ENCODE measurements at regions not wholly inside any gene's neighbourhood (a gene's known extent, or its start where the extent isn't known, plus 50 kb on each side); places are given as distances from the start of the nearest gene placed in this dataset.

DNA sequence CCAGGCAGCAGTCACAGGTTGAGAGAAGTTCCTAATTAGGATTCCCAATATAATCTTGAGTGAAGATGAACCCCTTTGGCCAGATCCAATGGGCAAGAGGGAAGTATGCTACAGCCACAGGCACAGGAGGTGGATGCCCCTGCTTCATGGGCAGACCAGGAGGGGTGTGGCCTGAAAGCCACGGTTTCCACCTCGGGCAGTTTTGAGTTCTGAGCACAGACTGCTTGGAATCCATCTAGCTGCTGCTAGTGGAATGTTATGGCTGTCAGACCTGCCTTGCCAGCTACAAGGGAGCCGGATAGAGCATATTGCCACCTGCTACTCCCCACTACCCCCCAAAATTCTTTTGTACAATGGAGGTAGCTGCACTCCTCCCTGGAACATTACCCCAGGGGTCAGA lies 672.9 kb downstream of the HACE1 start:
- DNase-seq: no peak
- H3K4me1 Mint-ChIP-seq: no peaks in the 10 kb centered on the region
- H3K27me3 Mint-ChIP-seq (ENCODE audit: low read depth, poor library complexity): peaks cover 8% of the 10 kb centered on the region
- TF ChIP-seq, protein P1, sequence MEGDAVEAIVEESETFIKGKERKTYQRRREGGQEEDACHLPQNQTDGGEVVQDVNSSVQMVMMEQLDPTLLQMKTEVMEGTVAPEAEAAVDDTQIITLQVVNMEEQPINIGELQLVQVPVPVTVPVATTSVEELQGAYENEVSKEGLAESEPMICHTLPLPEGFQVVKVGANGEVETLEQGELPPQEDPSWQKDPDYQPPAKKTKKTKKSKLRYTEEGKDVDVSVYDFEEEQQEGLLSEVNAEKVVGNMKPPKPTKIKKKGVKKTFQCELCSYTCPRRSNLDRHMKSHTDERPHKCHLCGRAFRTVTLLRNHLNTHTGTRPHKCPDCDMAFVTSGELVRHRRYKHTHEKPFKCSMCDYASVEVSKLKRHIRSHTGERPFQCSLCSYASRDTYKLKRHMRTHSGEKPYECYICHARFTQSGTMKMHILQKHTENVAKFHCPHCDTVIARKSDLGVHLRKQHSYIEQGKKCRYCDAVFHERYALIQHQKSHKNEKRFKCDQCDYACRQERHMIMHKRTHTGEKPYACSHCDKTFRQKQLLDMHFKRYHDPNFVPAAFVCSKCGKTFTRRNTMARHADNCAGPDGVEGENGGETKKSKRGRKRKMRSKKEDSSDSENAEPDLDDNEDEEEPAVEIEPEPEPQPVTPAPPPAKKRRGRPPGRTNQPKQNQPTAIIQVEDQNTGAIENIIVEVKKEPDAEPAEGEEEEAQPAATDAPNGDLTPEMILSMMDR (IDR thresholded peaks at IDR 0.05): no peak
- H3K9me3 Mint-ChIP-seq: peaks cover 15% of the 10 kb centered on the region
- H3K36me3 Mint-ChIP-seq (ENCODE audit: low read depth): no peaks in the 10 kb centered on the region
- no peak overlapping the region for H3K27ac Mint-ChIP-seq
- H3K4me3 Mint-ChIP-seq: no peak overlapping the region

DNA sequence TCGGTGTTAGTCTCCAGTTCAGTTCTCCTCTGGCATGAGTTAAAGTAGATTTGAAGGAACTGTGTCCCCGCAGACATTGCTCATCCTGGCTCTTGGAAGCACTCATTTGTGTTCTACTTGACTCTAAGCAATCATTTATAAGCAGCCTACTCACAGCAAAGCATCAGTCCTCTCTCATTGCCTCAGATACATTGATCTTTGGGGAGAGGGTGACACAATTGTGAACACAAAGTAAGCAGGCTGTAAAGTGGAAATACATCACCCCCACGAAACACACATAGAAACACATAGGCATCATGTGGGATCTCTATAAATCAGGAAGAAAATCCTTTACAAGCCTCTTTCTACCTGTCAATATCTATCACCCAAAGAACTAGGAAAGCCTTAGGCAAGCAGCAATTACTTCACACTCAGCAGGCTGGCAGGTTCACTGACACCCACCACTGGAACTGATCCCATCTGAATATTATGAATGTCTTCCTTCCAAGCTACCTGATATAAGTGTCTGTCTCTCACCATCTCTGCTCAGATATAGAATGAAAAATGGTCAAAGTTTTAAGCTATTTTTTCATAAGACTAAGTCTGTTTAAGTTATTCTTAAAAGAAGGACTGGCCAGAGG lies 675.8 kb downstream of the HACE1 start:
- H3K4me1 Mint-ChIP-seq: no peaks in the 10 kb centered on the region
- no peaks in the 10 kb centered on the region for H3K36me3 Mint-ChIP-seq (ENCODE audit: low read depth)
- no peak overlapping the region for H3K4me3 Mint-ChIP-seq
- H3K27ac Mint-ChIP-seq: no peak overlapping the region
- DNase-seq: no peak
- peaks cover 8% of the 10 kb centered on the region for H3K27me3 Mint-ChIP-seq (ENCODE audit: low read depth, poor library complexity)
- H3K9me3 Mint-ChIP-seq: no peaks in the 10 kb centered on the region
- TF ChIP-seq, protein P1 (IDR thresholded peaks at IDR 0.05): no peak

DNA sequence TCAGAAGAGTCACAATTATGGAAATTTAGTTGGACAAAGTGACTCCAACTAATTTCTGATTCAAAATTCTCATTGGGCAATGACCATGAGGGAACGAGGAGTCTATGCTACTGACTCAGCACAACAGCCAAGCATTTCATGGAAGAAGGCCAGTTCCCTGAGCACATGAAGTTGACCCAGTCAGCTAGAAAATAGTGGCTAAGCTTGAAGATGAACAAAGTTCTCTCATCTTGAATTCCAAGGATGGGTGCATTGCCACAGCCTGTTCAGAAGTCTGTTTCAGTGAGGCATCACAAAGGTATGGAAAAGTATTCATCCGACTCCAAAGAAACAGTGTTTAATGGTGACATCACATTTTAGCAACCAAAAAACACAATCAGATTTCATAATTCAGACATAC lies 676.9 kb downstream of the HACE1 start:
- Mint-ChIP-seq H3K27ac (no peak overlapping the region), H3K4me1 (no peaks in the 10 kb centered on the region), H3K27me3 (ENCODE audit: low read depth, poor library complexity) (peaks cover 8% of the 10 kb centered on the region), H3K9me3 (no peaks in the 10 kb centered on the region), H3K4me3 (no peak overlapping the region), H3K36me3 (ENCODE audit: low read depth) (no peaks in the 10 kb centered on the region)
- TF ChIP-seq, protein P1 (IDR thresholded peaks at IDR 0.05): no peak
- DNase-seq: no peak

DNA sequence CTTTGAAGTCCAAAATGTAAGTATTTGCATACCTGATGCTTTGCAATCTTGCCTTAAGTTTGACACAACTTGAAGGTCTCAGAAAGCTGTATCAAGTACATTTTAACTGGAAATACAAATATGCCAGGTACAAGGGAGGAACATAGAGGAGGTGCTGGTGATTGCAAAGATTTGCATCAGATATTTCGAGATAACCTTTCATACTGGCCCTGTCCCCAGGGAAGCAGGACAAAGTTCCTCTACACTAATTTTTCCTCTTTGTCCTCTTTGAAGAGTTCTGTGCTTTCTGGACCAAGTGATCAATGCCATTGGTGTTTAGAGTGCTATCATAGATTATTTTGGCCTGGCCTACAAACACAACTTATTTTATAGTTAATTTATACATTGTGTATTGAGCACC lies 686.1 kb downstream of the HACE1 start:
- Mint-ChIP-seq H3K36me3 (ENCODE audit: low read depth) (no peaks in the 10 kb centered on the region), H3K4me3 (no peak overlapping the region), H3K27me3 (ENCODE audit: low read depth, poor library complexity) (peaks cover 6% of the 10 kb centered on the region), H3K4me1 (no peaks in the 10 kb centered on the region), H3K9me3 (no peaks in the 10 kb centered on the region), H3K27ac (no peak overlapping the region)
- no peak for DNase-seq
- TF ChIP-seq, protein P1 (IDR thresholded peaks at IDR 0.05): no peak

DNA sequence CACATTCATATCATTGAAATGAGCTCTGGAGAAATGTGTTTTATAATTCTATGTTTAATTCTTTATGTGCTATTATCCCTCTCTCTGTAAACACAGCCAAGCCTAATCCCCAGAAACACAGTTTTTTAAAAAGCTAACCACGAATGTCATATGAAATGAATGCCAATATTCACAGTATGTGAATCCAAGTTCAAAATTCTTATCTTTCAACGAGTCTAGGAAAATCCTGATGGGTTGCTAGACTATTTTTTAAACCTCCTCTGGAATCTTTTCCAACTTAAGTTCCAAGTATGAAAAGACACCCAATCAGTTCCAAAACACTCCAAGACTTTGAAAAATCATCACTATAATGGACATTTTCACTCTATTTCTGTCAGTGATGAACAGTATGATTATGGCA lies 689.3 kb downstream of the HACE1 start:
- H3K9me3 Mint-ChIP-seq: peaks cover 16% of the 10 kb centered on the region
- H3K4me3 Mint-ChIP-seq: no peak overlapping the region
- no peak overlapping the region for H3K27ac Mint-ChIP-seq
- no peaks in the 10 kb centered on the region for H3K4me1 Mint-ChIP-seq
- H3K36me3 Mint-ChIP-seq (ENCODE audit: low read depth): no peaks in the 10 kb centered on the region
- DNase-seq: no peak
- TF ChIP-seq, protein P1 (IDR thresholded peaks at IDR 0.05): no peak
- H3K27me3 Mint-ChIP-seq (ENCODE audit: low read depth, poor library complexity): peaks cover under 1% of the 10 kb centered on the region

DNA sequence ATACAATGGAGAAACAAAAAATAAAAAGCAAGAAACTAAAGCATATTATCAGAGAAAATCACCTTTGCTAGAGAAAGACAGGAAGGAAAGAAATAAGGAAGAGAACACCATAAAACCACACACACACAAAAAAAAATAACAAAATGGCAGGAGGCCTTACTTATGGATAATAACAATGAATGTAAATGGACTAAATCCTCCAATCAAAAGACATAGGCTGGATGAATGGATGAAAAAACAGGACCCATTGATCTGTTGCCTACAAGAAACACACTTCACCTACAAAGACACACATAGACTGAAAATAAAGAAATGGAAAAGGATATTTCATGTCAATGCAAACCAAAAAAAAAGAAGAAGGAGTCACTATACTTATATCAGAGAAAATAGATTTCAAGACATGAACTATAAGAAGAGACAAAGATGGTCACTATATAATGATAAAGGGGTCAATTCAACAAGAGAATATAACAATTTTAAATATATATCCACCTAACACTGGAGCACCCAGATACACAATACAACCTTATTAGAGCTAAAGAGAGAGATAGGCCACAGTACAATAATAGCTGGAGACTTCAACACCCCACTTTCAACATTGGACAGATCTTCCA lies 693.6 kb downstream of the HACE1 start:
- TF ChIP-seq, protein P1 (IDR thresholded peaks at IDR 0.05): no peak
- Mint-ChIP-seq H3K4me1 (peaks cover 4% of the 10 kb centered on the region), H3K4me3 (no peak overlapping the region), H3K27me3 (ENCODE audit: low read depth, poor library complexity) (peaks cover 2% of the 10 kb centered on the region), H3K27ac (no peak overlapping the region), H3K36me3 (ENCODE audit: low read depth) (no peaks in the 10 kb centered on the region), H3K9me3 (peaks cover 18% of the 10 kb centered on the region)
- no peak for DNase-seq

All from nephron progenitor cell (in vitro differentiated cells).